ENCODE measurements at regions not wholly inside any gene's neighbourhood (a gene's known extent, or its start where the extent isn't known, plus 50 kb on each side); places are given as distances from the start of the nearest gene placed in this dataset.

DNA sequence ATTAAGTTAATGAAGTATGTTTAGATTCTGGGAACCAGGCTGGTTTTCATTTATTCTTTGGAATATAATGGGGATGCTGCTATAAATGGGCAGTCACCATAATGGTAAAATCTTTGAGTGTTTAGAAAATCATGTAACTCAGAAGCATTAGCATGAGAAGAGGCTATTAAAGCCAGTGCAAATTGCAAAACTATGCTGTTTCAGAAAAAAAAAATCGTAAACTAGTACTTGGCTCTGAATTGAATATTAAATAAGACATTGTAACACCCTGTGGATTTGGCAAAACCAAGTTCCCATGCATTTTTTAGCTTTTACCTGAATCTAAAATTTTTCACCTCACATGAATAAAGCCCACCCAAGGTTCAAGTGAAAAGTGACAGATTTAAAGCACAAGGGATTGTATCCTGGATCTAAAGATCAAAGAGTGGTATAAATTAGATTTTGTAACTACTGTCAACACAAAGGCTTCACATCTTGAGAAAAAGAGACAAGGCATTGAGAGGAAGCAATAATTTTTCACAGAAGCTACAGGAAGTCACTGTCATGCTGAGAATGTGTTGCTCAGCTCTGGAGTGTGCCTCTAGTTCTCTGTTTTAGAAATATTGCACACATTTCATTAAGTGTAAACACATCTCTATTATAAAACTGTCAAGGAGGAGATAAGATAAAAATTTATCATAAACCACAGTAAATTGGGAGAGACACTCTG lies 142.2 kb downstream of the ABCA8 start:
- DNase-seq: no peak

DNA sequence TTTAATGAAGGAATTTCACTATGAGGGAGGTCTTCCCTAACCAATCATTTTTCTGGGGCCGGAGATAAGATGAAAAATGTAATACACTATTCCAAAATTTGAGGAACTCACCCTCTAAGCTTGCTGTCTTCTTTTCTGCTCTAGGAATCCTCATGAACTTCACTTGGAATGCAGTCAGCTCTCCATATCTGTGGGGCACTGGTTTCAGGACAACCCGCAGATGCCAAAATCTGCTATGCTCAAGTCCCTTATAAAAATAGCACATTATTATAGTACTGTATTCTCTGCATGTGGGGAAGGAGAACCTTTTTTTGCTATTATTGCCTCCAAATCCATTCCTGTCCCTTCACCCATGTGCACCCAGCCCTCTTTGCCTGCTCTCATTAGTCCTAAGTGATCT lies 146.0 kb downstream of the ABCA8 start:
- DNase-seq: no peak

DNA sequence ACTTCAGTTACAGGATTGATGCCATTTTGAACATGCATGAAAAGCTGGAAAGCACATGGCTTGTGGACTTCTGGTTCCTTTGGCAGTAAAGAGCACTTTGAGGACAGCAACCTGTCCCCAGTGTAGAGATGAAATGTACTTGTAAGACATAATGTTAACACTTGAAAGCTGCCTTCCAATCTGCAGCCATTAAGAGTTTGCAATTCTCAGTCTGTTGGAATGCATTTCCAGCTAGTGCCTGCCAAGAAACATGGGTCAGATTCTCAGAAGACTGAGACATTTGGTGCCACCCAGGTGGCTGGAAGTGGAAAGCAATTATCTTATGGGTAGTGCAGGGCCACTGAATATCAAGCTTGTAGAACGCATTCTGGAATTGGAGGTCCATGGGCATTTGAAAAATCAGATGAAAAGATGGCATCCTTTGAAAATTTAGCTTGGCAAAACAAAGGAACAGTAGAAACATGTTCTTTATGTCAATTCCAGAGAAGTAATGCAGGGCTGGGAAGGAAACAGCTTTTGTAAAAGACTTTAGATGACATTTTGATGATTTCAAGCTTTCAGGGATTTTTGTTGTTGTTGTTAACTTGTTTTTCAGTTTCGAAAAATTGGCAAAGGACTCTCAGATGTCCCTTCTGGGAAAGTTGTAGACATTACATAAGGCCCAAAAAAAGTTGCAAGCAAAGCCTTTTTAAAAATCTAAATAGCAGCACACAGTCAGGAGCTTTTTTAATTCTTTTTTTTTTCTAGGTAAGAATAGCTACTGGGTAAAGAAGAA lies 147.0 kb downstream of the ABCA8 start:
- no peak for DNase-seq

DNA sequence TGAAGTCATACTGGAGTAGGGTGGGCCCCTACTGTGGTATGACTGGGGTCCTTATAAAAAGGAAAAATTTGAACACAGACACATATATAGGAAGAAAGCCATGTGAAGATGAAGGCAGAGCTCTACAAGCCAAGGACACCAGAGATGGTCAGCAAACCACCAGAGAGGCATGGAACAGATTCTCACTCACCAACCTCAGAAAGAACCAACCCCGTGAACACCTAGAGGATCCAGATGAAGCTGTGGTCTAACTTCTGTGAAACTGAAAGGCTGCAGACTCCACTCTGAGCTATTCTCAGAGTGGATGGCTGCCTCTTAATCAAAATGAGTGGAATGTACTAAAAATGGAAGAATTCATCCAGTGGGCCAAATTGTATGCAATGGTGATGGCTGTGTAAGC lies 149.6 kb downstream of the ABCA8 start:
- no peak for DNase-seq

DNA sequence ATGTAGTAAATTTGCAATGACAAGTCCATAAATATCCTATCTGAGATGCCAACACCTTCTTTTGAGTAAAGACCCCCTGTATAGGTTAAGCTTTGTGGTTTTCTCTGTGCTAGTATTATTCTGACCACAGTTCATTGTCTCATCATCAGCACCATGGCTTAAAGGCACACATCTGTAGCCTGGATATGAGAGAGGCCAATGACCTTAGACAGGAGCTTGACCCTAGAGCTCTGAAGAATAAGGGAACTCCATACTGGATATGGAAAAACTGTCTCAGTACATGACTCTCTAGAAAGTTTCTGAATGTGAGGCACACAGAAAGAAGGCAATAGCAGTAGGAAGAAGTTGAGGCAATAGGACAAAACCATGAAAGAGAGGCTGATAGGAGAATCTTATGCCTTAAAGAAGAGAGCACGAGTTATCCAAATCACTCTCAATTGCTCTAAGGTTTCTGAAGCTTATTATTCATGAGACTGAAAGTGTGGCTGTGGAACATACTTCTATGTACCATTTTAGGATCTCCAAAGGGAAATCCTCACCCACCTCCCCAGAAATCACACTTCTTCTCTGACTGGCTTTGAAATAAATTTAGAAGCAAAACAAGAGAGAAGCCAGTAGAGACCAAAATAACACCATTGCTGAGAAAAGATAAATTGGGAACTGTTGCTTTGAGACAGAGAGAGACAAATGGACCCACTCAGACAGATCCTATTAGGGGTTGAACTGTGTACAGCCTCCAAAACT lies 150.2 kb downstream of the ABCA8 start:
- no peak for DNase-seq

DNA sequence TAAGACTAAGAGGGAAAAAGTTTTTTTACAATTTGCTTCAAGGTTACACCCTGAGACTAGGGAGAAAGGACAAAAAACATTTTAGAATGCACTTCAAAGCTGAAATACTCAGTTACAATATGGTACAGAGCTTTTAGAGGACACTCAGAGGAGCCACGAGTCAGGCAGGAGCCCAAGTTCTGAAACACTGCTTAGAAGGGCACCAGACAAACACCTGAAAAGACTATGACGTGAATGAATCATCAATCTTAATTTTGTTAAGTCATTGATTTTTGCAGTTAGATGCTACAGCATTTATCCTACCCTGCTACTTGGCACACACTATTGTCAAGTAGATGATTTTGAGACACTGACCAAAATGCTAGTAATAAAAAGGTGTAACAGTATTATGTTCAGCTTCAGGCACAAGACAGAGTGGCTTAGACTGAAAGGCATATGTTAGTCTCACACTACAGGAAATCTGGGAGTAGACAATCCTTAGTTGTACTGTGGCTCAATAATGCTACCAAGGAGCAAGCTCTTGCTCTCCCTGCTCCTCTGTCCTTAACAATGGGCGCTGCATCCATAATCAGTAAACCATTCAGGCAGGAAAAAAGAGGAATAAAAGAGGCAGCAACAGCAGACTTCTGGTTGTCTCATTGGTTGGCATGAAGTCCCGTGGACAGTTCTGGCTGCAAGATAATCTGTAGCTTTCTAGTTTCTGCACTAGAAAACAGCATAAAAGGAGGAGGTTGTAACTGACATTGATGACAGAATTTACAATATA lies 151.8 kb downstream of the ABCA8 start:
- no peak for DNase-seq

DNA sequence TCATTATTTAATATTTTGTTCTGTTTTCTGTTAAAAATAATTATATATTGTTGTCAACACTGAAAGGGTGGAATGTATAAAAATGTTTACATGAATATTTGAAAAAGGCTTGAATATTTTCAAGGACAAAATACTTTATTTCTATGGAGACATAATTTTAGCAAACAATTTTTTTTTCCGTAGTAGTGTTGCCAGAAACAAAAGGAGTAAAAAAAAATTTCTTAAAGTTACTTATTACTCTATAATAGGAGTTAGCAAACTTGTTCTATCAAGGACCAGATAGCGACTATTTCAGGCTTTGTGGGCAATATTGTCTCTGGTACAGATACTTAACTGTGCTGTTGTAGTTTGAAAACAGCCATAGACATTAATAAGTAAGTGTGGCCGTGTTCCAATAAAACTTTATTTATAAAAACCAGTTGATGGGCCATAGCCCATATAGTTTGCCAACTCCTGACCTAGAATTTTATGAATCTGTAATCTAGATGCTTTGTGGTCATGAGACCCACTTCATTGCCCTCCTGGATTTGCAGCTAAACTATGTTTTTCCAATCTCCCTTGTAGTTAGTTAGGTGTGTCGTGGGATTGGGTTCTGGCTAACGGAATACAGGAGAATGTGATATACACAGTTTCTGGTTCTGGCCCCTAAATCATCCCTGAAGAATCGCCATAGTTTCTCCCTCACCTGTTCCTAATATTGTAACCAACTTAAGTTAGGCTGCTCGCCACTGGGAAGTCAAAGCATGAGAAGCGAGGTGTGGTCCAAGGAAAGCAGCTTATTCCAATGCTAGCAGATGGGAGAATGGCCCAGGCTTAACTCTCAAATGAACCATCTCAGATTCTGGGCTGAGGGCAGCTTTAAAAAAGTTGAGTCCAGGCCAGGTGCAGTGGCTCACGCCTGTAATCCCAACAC lies 153.6 kb downstream of the ABCA8 start:
- no peak for DNase-seq

DNA sequence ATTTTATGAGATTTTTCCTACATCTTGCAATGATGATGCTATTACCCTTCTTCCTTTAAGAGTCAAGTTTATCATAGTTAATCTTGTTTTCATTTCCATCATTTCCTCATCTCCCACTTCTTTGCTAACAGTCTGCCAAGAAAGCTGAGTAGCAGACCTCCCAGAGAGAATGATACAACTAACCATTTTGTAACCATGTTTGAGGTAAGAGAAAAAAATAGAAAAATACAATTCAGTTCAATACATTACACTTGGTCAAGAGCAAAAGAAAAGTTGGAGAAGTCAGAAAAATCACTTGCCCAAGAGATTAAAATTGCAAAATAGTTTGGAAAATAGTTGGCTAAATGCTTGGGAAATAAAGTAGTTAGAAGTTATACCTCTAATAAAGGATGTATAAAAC lies 154.4 kb downstream of the ABCA8 start:
- DNase-seq: no peak

DNA sequence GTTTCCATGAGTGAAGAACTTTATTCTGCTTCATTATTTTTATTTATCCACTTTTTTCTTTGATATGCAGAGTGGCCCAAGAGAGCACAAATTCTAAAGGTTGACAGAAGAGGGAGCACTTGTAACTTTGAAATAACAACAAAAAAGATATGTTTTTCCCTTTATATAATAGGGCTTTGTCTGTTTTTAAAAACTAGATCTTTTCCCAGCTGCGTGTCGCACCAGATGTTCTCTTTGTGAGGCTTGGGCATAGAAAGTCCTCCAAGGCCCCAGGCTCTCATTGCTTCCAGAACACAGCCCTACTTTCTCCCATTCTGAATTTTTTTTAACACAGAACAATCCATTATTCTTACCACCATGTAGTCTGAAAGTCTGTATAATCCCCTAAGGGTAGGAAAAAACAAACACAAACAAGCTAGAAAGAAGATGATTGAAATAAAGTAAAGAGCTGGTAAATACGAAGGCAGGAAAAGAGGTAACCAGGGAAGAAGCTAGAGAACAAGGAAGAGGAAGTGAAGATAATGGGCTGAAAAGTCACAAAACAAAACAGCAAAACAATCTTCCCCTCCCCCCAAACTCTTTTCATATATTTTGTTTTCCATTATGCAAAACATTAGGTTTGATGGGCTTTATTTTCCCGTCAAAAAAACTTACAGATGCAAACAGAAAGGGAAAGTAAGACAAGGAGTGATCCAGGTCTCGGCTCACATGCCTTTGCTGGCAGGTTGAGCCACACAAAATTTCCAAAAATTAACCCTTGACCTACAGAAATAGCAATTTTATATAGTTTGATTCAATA lies 160.4 kb downstream of the ABCA8 start:
- DNase-seq: no peak

DNA sequence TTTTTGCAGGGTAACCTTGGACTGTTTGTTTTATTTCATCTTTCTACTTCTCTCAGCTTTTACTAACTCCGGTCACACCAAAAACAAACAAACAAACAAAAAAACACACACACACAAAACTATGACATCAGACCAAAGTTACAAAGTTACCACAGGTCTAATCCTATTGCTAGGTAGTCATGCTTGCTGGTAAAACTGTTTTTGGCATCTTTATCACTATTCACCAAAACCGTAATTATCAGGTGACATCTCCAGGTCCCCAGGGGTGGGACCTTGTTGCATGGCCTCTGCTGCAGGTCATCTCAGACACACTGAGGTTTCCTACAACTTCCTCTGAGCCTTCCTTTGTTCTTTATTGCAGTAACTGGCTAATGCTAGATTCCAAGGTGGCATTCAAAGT lies 162.3 kb downstream of the ABCA8 start:
- DNase-seq: no peak

DNA sequence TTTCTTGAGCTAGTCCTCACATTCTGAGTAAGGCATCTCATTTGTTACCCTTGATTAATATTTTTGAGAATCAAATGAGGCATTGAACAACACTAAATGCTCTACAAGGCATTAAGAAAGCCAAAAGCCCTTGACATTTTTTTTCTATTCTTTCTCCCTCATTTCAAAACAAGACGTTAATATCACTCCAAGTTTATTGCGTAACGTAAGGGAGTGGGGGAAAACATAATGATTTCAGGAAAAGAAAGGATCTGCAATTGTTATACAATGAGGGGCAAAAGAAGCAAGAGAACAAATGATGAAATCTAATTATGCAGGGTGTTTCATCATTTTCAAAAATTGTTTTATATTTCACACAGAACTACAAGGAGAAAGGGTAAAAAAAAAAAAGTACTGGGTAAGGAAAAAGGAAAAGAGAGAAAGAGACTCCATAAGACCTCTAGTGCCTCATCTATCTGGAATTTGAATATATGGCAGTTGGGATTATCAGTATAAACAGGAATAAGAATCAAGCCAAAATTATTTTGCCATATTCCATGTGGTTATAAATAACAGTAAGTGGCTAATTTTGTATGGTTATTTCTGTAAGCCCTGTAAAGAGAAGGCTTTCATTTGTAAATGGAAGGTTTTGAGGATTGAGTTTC lies 163.0 kb downstream of the ABCA8 start:
- DNase-seq: no peak

DNA sequence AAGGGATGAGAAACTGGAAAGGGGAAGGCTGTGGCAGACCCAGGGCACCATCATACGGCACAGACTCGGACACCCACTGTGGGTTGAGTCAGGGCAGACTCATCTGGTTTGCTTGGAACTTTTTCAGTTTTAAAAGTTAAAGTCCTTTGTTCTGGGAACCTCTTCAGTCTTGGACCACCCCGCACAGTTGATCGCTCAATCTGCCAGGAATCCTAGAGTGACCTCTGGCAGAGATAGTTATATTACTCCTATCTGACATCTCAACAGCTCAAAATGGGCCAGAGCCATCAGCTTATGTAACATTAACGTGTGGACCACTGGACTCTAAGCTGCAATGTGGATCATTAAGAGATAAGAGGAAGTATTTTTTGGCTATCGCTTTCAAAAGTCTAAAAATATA lies 164.3 kb downstream of the ABCA8 start:
- no peak for DNase-seq

DNA sequence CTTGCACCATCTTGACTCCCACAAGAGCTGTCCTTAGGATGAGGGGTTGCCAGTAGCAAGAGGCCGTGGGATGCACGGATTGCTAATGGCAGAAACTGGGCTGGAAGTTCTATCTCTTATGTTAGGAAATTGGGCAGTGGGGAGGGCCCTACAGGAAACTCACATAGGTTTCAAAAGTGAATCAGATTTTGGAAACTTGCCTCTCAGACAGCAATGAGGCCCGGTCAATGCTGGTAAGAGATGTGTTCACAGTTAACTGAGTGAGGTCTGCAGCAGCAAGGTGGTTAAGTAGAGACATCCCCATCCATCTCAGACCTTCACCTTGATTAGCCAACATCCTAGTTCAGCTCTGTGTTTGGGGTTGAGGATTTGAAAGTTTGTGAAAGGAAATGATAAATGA lies 164.7 kb downstream of the ABCA8 start:
- no peak for DNase-seq

DNA sequence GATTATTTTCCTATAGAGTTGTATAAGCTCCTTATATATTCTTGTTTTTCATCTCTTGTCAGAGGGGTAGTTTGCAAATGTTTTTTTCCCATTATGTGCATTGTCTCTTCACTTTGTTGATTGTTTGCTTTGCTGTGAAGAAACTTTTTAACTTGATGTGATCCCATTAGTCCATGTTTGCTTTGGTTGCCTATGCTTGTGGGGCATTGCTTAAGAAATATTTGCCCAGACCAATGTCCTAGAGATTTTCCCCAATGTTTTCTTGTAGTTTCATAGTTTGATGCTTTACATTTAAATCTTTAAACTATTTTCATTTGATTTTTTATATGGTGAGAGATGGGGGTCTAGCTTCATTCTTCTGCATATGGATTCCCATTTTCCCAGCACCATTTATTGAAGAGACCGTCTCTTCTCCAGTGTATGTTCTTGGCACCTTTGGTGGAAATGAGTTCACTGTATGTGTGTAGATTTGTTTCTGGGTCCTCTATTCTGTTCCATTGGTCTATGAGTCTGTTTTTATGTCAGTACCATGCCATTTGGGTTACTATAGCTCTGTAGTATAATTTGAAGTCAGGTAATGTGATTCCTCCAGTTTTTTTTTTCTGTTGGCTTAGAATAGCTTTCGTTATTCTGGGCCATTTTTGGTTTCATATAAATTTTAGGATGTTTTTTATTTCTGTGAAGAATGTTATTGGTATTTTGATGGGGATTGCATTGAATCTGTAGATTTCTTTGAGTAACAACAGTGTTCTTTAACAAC lies 165.8 kb downstream of the ABCA8 start:
- no peak for DNase-seq

DNA sequence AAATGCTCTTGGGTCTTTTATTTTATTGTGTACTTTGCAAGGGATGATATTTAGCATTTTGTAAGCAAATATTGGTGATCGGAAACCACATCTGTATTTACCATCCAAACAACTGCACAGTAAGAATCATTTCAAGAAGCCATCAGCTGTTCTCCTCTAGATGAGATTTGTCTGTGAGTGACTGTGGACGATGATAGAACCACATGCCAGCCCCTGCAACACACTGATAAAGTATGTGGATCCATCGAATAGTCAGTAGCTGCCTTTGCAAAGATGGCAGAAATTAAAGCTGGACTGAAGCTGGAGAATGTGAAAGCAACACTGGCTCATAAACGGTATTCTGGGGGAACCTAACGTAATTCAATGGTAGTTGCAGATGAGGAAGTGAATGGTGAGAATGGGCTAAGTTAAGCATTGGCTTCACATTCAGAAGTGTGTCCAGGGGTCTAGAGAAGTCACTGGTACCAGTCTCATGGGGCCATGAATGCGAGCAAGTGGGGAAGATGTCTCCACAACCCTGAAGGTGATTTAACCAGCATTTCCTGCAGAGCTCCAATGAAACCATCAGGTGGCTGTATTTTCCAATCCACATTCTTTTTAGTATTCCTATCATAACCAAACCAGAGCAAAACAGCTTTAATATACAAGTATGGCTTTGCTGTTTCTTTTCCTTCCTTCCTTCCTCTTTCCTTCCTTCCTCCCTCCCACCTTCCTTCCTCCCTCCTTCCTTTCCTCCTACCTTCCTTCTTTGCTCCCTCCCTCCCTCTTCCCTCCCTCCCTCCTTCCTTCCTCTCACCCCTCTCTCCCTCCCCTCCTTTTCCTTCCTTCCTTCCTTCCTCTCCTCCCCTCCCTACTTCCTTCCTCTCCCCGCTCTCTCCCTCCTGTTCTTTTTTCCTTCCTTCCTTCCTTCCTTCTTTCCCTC lies 169.4 kb downstream of the ABCA8 start:
- DNase-seq: no peak

DNA sequence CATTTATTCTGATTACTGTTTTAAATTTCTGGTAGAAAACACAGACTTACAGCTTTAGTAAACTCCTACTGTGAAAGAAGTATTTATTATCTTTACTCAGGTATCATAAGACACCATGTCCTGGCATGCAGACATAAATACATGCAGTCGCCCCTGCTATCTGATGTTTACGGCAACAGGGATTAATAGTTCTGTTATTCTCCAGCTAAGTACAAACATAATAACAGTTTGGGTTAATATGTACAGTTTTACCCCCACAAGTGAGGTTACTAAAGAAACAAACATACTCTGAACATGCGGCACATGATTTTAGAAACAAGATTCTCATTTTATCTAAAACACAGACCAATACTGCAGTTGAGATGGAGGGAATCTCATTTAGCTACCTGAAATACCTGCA lies 170.8 kb downstream of the ABCA8 start:
- no peak for DNase-seq

DNA sequence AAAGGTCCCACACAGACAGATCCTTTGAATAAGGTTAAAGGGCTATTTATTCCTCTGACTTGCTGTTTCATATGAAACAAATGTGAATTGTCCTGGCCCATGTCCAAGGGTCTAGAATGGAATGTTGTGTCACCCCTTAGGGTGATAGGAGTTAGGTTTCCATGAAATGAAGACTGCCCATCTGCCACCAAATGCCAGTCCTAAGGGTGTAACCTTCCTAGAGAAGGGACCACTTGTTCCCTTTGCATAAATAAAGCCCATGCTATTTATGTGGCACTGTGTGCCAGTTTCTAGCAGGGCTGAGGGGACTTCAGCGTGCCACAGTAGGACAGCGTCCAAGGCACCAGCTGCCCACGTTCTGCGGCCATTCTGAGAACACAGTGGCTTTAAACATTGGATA lies 171.3 kb downstream of the ABCA8 start:
- no peak for DNase-seq

DNA sequence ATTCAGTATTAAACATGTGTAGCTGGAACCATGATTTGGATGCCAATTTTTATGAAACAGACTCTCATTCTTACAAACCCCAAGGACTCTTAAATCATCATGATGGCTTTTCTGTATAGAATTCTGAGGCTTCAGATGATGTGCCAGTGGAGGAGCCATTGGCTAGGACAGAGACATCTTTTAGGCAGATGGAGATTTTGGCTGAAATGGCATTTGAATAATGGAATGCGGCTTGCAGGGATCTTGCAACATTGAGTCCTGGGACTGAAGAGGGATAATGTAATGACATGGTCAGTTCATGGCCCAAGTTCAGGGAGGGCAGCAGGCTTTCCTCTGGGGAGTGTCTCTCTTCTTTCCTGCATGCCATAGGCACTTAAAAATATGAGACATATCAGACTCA lies 172.4 kb downstream of the ABCA8 start:
- no peak for DNase-seq

DNA sequence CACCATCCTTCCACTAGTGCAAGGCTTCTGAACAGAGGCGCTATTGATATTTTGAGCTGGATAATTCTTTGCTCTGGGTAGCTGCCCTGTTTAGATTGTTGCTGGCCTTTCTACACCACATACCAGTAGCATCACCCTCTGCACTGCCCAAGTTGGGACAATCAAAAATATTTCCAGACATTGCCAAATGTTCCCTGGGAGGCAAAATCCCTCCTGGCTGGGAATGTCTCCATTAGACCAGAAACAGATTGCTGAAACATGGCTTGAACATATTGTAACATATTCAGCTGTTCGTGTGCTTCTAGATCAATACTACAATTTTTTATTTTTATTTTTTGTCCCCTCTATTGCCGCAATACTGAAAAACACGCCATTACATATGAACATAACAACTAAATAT lies 174.6 kb downstream of the ABCA8 start:
- DNase-seq: no peak

All from activated effector memory CD4-positive, alpha-beta T cell treated with anti-CD3 and anti-CD28 coated beads, Interleukin-2, amount 50 U/mL, for 16 hours (primary cell).